CD4-positive, alpha-beta T cell treated with Interleukin-6 for 4 hours (primary cell): ENCODE measurements at regions not wholly inside any gene's neighbourhood (a gene's known extent, or its start where the extent isn't known, plus 50 kb on each side); places are given as distances from the start of the nearest gene placed in this dataset.

Experiments used
- DNase-seq: peaks from one replicate; pipeline ENCODE4 v3.0.0-alpha.2; 2020; ENCODE audit warnings: mixed read lengths

DNA sequence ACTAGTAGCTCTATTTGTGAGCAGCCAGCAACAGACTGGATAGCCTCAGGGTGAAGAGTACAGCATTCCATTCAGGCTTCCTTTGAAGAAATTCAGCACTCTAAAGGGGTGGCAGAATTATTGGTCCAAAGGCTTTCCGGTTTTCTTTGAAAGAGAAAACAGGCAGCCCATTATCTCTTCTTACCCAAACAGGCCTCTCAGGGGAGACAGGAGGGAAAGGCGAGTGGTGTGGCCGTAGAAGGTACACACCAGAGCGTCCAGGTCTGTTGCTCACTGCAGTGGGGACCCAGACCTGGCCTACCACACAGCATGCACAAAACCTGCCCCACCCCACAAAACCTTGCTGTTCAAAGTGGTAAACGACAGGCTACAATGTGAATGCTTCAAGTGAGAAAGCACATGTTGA, 83.3 kb downstream of the ZNF608 start:
- DNase-seq, result no peak

DNA sequence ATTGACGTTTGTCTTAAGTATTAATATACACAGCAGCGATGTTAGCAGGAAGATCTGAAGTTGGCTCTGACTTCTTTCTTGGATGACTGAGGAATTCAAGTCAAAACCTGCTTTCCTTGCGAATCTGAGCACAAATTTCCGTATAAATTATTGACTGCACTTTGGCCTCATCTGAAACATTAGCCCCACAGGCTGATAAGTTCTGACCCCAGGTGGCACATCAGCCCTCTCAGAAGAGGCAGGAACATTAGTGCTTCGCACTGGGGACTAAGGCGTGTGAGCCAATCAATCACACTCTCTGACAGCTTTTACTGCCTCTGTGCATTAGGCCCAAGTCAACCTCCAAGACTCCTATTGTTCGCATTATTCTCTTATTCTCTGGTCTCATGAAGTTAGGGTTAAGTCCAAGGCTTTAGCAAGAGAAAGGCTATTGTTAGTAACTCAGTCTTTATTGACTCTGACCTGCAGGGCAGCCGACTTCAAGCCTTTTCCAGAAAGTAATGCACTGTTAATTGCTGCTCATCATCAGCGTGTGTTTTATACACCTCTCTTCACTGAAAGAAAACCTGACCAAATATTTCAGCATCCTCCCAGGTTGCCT, 84.2 kb downstream of the ZNF608 start:
- no peak for DNase-seq

DNA sequence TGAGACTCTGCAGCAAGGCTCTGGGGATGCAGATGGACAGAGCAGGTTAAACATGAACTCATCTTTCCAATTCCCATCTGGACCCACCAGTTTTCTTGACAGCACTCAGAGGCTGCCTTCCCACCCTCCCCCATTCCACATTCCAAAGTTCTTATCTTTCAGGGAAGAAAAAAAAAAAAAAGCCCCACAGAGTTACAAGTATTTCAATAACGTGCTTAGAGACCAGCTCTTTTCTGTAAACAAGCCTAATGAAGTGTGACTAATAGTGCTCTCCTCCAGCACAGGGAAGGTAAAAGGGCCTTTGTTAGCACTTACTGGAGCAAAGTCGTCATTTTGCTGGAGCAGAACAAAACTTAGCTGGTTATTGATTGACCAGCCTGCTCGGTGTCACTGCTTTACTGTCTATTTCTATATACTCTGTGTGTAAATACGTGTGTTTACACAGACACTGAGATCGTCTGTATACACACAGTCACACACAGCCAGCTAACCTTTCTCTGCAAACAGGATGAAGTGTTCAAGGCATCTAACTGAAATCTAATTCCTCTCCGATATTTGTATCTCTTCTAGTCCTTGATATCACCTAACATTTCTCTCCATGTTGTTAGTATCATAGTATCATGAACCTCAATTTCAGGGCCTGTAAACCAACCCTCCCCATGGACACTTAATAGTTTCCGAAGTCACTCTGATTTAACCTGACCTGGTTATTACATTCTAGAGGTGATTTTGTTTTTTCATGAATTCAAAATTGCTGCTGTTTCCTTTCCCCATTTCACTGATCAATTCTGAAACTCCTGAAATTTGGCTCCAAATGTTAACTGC, 84.9 kb downstream of the ZNF608 start:
- DNase-seq, result no peak

DNA sequence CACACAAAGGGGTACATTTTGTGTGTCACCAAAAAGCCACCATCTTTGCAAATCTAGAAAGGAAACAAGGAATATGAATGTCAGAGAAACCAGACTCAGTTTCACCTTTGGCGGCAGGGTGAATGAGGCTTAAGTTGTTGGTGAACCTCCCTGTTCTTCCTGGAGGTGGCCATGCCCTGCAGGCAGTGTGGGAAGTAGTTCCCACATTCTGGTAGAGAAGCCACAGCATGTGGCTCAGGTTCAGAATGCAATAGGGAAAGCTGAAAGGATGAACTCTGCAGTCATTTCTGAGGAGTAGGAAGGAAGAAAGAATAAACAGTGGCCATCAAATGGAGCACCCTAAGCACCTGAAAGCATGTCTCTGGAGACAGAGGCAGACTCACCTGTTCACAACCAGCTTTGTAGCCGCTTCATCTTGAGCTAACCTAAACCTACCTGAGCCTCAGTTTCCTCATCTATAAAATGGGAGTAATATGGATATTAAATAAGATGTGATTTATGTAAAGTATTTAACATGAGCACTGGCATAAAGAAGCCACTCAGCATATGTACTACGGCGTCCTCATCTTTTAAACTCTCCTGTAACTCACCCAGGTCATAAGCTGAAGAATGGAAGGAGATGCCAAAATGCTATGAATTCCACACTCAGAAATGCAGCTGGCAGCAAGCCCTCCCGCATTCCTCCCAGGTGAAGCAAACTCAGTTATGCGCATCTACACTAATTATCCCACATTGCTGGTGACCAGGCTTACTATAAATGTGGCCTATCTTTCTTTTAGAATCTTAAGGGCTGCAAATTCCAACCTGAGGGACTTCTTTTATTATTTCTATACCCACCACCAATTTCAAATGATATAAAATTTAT, 86.0 kb downstream of the ZNF608 start:
- DNase-seq, result no peak

DNA sequence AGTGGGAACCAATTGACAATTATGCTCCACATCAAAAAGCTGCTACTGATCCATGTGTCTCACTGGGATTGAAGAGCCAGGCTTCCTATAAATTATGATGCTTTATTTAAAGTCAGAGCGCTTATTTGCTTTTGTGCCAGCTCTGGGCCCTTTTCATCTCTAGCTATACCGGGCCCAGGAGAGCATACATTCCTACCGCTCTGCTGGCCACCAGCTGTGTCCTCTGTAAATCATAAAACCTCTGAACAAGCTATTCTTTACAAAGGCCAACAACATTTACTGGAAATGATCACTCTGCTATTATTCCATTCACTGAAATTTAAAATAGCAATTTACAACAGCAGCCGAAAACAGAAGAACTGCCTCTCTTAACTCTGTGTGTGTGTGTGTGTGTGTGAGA, 86.6 kb downstream of the ZNF608 start:
- no peak for DNase-seq

DNA sequence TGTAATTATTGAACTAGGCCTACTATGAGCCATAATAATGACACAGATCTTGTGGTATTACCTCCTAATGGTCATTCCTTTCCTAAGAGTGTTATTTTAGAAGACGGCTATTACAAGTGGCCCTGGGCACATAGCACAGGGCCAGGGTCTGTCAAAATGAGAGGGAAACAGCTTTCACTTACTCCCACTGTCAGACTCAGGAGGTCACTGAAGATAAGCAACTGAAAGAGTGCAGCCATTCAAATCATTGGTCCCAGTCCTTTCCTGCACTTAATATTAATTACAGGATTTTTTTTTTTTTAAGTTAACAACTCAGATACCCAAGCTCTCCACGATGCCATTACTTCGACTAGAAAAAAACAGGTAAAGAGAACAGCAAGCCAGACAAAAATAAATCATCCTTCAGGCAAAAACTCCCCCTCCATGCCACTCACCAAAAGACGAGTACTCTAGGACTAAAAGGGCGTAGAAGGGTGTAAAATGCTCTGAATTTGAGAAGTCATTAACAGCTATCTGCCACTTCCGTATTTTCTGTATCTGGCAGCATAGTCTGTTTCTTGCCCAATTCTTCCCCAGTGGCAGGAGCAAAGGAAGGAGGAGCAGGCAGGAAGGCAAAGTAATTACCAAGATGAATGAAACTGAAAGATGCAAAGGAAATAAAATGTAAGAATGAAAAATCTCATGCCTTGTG, 87.4 kb downstream of the ZNF608 start:
- DNase-seq, result no peak

DNA sequence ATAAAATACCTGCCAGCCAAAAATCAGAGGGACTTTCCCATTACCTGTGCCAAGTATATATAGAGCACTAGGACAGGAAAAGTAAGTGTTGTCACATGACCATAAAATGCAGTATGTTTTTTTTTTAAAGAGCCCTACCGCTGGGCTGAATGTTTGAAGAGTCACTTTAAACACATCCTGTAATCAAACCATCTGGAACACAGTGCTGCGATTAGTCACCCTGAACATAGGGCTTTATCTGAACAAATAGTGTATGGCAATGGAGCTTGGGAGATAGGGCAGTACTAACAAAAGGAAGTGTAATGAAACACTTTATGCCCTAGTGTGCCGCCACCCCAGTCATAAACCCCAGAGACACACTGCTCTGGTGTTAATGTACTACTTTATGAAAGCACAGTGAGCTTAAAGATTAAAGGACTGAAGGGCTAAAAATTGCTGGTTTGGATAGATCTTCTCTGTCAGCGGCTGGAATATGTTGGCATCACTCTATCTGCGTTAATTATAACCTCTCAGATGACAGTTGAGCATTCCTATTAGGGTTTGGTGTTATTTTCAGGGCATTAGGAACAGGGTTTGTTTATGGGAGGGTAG, 90.4 kb downstream of the ZNF608 start:
- no peak for DNase-seq

DNA sequence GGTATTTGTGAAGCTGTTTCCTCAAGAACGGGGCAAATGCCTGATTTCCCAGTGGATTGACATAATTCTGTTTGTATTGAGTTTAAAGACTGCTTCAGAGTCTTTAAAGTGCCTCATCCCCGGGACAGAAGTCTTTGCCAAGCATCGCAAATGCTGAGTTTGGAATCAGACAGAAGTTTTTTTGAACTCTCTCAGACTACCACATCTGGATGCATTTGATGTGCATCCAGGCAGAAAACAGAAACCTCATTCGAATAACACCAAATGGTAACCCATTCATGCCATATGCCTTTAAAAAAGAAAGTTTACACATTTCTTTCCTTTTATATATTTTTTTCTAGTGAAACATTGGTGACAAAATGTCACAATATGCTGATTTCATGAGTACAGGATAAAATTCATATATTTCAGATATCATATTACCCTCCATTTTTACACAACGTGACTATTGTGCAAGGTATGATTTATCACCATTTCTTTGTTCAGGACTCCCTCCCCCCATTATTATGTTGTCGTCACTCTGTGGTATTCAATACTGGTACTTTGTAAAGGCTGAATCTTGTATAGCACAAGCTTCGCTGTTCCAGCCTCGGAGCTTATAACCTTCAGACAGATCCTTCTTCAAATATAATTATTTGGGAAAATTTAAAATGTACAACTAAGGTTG, 91.1 kb downstream of the ZNF608 start:
- DNase-seq, result no peak

DNA sequence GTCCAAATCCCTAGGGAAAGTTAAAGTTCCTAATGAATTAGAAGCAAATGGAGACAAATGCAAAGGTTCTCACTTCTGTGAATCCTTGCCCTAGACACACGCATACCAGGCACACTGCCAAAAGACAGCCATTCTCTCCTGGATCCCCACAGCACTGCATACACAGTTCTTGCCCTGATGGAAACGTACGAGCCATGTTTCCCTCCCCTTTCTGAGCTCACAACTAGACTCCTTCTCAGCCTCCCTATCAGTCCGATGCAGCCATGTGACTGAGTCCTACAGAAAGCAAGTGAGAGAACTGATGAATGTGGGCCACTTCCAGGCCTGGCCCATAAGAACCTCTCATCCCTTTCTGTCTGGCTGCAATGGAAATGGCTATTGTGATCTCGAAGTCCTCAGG, 92.0 kb downstream of the ZNF608 start:
- no peak for DNase-seq

DNA sequence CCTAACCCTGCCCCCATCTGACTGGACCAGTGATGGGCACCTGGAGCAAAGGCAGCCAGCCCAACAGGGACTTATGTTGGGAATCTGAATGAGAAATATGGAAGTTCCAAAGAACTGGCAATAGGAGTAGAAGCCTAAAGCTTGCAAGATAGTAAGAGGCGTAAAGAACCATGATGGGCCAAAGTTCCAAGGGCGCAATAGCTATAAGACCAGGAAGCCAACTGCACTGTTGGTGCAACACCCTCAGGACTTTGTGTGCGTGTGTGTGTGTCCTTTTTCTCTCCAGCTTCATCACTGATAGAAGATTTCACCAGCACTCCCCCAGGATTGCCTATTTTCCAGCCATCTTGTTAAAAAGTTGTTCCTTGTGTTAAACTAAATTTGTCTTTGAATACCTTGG, 92.8 kb downstream of the ZNF608 start:
- no peak for DNase-seq

DNA sequence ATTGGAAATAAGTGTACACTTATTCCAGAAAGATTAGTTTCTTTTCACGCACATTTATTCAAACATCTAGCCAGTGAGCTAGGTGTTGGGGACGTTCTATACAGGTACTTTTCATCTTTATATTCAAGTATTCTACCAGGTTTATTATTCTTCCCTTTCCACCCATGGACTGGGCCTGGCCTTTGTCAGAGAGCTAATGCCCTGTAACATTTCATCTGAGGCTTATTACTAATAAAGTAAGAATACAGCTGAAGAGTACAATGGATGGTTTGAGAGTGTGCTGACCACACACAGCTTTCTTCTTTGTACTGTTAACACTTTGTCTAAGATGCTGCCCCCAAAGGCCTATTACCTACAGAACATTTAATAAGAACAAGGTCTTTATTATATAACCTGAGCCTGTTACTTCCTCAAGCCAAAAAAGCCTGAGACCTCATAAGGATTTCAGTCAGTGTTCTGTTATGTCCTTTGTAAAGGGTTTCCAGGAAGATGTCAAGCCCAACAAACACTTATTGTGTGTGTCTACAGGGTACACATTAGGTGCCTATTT, 93.5 kb downstream of the ZNF608 start:
- DNase-seq, result no peak

DNA sequence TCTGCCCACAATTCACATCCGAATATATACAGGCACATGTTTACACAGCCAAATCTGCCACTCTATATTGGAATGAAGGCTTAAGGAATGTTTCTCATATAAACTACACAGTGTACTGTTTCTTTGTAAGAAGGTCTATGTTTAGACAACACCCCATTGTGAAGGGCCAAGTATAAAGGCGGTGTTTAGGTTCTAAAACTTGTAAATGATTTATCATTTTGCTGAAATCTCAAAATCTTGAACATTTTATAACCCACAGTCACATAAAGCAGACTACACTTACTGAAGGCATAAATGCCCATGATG, 94.0 kb downstream of the ZNF608 start:
- no peak for DNase-seq

DNA sequence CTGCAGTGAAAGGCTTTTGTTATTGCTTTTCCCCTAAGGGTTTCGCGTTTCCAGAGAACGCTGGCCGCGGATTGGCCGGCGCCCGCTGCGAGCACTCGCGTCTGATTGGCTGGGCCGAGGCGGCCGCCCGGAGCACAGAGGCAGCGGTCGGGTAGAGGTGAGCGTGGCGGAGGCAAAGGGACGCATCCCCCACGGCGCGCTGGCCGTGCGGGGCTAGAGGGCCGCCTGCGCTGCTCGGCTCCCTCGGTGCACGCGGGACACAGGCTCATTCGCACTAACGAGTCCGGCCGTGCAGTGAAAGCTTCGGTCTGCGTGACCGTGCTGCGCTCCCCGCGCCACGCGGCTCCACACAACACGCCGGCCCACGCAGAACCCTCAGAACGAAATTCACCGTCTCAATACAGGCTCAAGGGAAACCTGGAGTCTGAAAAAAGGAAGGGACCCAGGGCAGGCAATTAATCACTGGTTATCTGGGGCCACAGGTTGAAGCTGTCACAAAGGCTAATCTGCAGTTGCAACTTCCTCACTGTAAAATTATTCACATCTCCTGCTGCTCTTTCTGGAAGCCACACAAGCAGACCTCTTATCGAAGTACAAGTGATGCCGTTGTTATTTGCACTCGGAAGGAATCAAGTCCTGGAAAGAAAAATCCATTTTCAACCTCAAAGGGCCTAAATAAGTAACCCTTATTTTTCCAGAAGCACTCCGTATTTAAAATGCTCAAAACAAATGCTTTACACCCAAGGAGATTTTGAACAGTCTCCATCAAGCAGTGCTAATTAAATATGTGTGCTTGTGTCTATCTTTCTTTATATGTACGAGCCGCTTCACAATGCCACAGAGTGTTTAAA, 94.6 kb downstream of the ZNF608 start:
- DNase-seq, result no peak

DNA sequence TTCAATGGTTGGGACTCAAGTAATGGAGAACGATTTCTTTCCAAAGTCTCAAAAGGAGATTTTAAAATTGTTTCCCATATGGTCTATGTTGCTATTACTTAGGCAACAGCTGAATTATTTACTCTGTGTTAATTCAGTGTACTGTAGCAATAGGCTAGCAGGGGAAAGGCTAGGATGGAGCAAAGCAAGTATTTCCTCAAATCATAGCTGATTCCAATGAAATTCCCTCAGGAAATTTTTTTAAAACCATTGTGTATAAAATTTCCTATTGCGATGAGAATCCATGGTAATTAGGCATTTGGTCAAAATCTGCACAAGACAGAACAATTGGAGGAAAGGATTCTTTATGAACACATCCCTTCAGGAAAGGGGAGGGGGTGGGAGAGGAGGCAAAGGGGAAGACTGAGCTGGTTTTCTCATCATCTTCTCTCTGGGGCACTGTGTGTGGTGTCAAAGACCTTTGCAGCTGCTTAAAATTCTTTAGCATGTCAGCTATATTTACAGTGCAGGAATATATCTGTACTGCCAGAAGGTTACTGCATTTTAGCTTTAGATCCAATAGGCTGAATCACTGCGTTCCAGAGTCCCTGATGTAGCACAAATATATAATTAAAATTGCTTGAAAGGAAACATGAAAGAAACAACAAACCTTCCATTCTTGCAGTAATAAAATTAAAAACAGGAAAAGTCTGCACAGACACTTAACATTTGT, 95.3 kb downstream of the ZNF608 start:
- DNase-seq, result no peak

DNA sequence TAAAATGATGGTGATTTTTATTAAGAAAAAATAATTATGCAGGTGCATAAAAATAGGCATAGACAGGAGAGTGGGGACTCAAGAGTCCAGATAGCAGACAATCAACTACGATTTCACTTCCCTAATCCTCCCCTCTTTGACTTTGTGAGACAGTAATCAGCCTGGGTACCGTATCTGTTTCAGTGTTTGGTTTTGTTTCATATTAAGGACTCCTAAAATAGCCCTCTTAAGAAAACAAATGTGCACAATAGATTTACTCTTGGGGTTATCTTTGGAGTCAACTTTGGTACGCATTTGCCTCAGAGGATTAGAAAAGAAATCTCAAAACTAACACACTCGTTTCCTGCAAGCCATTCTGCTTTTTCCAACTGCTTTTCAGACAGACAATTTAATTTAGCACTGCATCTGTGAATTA, 96.3 kb downstream of the ZNF608 start:
- DNase-seq, result no peak

DNA sequence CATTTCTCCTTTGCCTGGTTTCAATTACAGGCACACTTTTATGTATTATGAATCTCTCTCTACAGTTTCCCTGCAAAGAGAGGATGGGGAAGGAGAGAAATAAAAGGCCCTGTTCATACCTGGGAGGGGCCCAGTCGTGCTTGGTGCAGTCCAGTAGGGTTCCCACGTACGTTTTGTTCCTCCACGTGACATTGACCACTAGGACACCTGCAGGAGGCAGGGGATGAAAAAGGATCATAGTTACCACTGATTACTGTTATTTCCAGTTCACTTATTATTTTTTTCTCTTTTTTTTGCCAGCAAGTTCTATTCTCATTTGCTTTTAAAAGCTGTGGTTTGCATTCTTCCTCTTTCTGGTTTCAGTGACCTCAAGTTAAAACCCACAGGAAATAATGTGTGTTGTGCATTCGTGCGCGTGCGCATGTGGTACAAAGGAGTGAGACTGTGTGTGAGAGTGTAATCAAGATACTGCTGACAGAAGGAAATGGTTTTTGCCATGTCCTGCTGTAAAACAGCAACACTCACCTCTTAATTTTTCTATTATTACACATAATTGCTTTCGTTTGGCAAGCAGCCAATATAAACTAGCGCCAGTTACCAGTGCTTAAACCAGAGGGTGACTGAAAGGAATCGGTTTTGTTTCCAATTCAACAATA, 96.8 kb downstream of the ZNF608 start:
- peak; percentile 64 for DNase-seq

DNA sequence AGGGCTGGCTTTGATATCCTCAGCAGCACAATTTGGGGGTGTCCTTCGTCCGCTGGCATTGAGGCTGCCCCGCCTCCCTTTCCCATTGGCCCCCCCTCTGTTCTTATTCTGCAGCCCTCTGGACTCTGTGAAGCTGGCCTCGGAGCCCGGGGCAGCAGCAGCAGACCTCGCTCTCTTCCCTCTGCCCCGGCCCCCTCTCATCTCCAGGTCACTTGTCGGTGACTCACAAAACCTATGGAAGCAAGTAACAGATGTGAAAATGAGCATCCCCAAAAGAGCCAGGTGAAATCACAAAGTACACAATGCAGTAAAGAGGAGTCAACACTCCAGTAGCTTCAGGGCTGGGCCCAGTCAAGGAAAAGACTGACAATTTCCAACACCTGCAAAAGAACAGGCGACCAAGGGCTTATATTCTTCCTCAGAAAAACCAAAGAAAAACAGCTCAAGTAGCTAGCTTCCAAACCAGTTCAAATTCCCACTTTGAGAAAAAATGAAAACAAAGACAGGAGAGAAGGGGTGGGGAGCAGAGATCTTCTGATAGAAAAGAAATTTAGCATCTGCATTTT, 97.5 kb downstream of the ZNF608 start:
- DNase-seq, result no peak

DNA sequence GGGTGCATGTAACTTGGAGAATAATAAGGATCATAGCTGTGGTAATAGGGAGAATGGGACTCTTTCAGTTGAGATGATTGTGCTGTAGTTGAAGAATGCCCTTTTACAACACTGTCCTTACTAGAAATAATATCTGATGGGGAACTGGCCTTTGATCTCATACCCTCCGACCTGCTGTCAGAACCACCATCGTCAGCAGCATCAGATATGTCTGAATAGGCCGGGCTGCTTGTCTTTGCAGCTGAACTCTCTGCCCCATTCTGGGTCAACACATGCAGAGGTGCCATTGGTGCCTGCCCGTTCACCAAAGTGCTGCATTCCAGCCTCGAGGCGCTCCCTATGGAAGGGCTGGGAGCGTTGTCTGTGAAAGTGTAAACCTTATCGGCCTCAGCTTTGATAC, 99.1 kb downstream of the ZNF608 start:
- DNase-seq, result no peak

DNA sequence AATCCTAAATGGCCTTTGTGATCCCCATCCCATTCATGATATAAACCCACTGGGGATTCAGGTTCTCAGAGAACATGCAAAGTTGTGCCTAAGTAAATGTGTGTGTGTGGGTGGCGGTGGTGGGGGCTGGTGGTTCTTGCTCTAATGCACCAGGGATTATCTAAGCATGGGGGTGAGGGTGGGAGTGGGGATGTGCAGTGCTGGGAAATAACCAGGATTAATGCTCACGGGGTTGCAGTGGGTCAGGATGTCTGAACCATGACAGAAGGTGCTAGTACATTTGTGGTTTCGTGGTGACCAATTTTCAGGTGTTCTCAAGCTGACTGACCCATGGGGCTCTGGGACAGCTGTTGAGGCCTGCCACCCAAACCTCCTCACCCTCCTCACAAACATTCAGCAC, 101.0 kb downstream of the ZNF608 start:
- no peak for DNase-seq
